NT2/D1 (cell line): ENCODE measurements at regions not wholly inside any gene's neighbourhood (a gene's known extent, or its start where the extent isn't known, plus 50 kb on each side); places are given as distances from the start of the nearest gene placed in this dataset.

Experiments used
- SUZ12 ChIP-seq: IDR thresholded peaks from 2 replicates; pipeline ENCODE4 v1.6.1; 2011; ENCODE audit not compliant: insufficient read length, insufficient read depth; ENCODE audit errors: extremely low read depth
- YY1 ChIP-seq: IDR thresholded peaks from 2 replicates; pipeline ENCODE4 v1.6.1; 2011; ENCODE audit not compliant: insufficient read length, insufficient read depth
- ZNF274 ChIP-seq: IDR thresholded peaks from 2 replicates; pipeline ENCODE4 v1.6.1; 2011; ENCODE audit warnings: mild to moderate bottlenecking, low read depth, low read length

- TF ChIP-seq YY1 (no peak), ZNF274 (no peak), SUZ12 (no peak)
Observed at GRCh38 chr7:17159500-17160037, 138.9 kb upstream of the AHR start.
